Immature natural killer cell (primary cell): ENCODE measurements at regions not wholly inside any gene's neighbourhood (a gene's known extent, or its start where the extent isn't known, plus 50 kb on each side); places are given as distances from the start of the nearest gene placed in this dataset.
"Not testable (repeated sequence)": the region's sequence is repeated elsewhere in the genome, so short reads cannot be mapped to it uniquely, and the experiment has no call there.

ENCODE experiments used
- DNase-seq, 3 donors: peaks; one replicate each; pipeline ENCODE4 v3.0.0; 2022; ENCODE audit warnings: mixed read lengths in 1 of 3
- H3K27ac Mint-ChIP-seq, 6 donors: one replicate each; pipeline ENCODE4 v1.8.0; 2020; ENCODE audit warnings: mixed read lengths in 6 of 6, mild to moderate bottlenecking in 5 of 6, inconsistent platforms in 4 of 6, moderate library complexity in 3 of 6
- H3K27me3 Mint-ChIP-seq, 3 donors: one replicate each; pipeline ENCODE4 v1.8.0; 2020 to 2021; ENCODE audit warnings: low read depth in 3 of 3, mild to moderate bottlenecking in 3 of 3, mixed read lengths in 3 of 3, moderate library complexity in 3 of 3, inconsistent platforms in 1 of 3
- H3K36me3 Mint-ChIP-seq, 3 donors: one replicate each; pipeline ENCODE4 v1.8.0; 2020; ENCODE audit warnings: mixed read lengths in 3 of 3, inconsistent platforms in 2 of 3, mild to moderate bottlenecking in 2 of 3
- H3K4me1 Mint-ChIP-seq, 2 donors: one replicate each; pipeline ENCODE4 v1.8.0; 2020; ENCODE audit warnings: inconsistent platforms in 2 of 2, mild to moderate bottlenecking in 2 of 2, mixed read lengths in 2 of 2, moderate library complexity in 1 of 2
- H3K4me3 Mint-ChIP-seq, 5 donors: one replicate each; pipeline ENCODE4 v1.8.0; 2020; ENCODE audit warnings: mild to moderate bottlenecking in 5 of 5, mixed read lengths in 5 of 5, inconsistent platforms in 3 of 5, moderate library complexity in 3 of 5
- H3K9me3 Mint-ChIP-seq, 6 donors: one replicate each; pipeline ENCODE4 v1.8.0; 2020; ENCODE audit warnings: mild to moderate bottlenecking in 6 of 6, mixed read lengths in 6 of 6, inconsistent platforms in 4 of 6, moderate library complexity in 3 of 6

- Mint-ChIP-seq H3K27me3 (peaks cover 0 to 4% (median 2%) of the 10 kb centered on the region in 3 donors), H3K4me1 (no peaks in the 10 kb centered on the region), H3K36me3 (no peaks in the 10 kb centered on the region), H3K27ac (no peak overlapping the region), H3K4me3 (no peak overlapping the region), H3K9me3 (peaks cover 4 to 41% (median 10%) of the 10 kb centered on the region in 6 donors)
- DNase-seq, result no peak
Observed at GRCh38 chr7:91397096-91397495, 132.9 kb downstream of the FZD1 start.

GRCh38 chr7:91397612-91398011, 133.4 kb downstream of the FZD1 start:
- H3K27ac Mint-ChIP-seq, result no peak overlapping the region

GRCh38 chr7:91398341-91398740, 134.1 kb downstream of the FZD1 start:
- no peak for DNase-seq
- no peak overlapping the region for H3K27ac Mint-ChIP-seq
- H3K4me3 Mint-ChIP-seq, result no peak overlapping the region
- peaks cover 4 to 45% (median 12%) of the 10 kb centered on the region in 6 donors for H3K9me3 Mint-ChIP-seq
- no peaks in the 10 kb centered on the region for H3K36me3 Mint-ChIP-seq
- no peaks in the 10 kb centered on the region for H3K4me1 Mint-ChIP-seq
- peaks cover 0 to 4% (median 2%) of the 10 kb centered on the region in 3 donors for H3K27me3 Mint-ChIP-seq

More at GRCh38 chr7:91397612-91398011, 133.4 kb downstream of the FZD1 start:
- peaks cover 0 to 4% (median 2%) of the 10 kb centered on the region in 3 donors for H3K27me3 Mint-ChIP-seq
- DNase-seq, result no peak
- H3K9me3 Mint-ChIP-seq, result peaks cover 4 to 41% (median 11%) of the 10 kb centered on the region in 6 donors
- H3K36me3 Mint-ChIP-seq, result no peaks in the 10 kb centered on the region
- H3K4me1 Mint-ChIP-seq, result no peaks in the 10 kb centered on the region
- no peak overlapping the region for H3K4me3 Mint-ChIP-seq

GRCh38 chr7:91405092-91405788, 141.0 kb downstream of the FZD1 start:
- DNase-seq, result no peak
- no peak overlapping the region for H3K27ac Mint-ChIP-seq
- peaks cover 5 to 35% (median 8%) of the 10 kb centered on the region in 6 donors for H3K9me3 Mint-ChIP-seq
- peaks cover 0 to 4% (median 2%) of the 10 kb centered on the region in 3 donors for H3K27me3 Mint-ChIP-seq
- no peaks in the 10 kb centered on the region for H3K4me1 Mint-ChIP-seq
- no peaks in the 10 kb centered on the region for H3K36me3 Mint-ChIP-seq
- H3K4me3 Mint-ChIP-seq, result no peak overlapping the region

GRCh38 chr7:91405873-91406272, 141.6 kb downstream of the FZD1 start:
- not testable (repeated sequence) for H3K27me3 Mint-ChIP-seq, H3K27ac Mint-ChIP-seq, H3K36me3 Mint-ChIP-seq, H3K4me3 Mint-ChIP-seq, H3K4me1 Mint-ChIP-seq, DNase-seq
- peaks cover 5 to 29% (median 8%) of the 10 kb centered on the region in 6 donors for H3K9me3 Mint-ChIP-seq

- Mint-ChIP-seq H3K27me3 (no peaks in the 10 kb centered on the region), H3K27ac (no peak overlapping the region), H3K4me1 (no peaks in the 10 kb centered on the region), H3K9me3 (peaks cover 5 to 19% (median 8%) of the 10 kb centered on the region in 6 donors), H3K36me3 (no peaks in the 10 kb centered on the region), H3K4me3 (no peak overlapping the region)
- no peak for DNase-seq
Observed at GRCh38 chr7:91407942-91408341, 143.7 kb downstream of the FZD1 start.

GRCh38 chr7:91408388-91409154, 144.3 kb downstream of the FZD1 start:
- Mint-ChIP-seq H3K9me3 (peaks cover 2 to 13% (median 7%) of the 10 kb centered on the region in 6 donors), H3K4me1 (no peaks in the 10 kb centered on the region), H3K4me3 (no peak overlapping the region), H3K27me3 (no peaks in the 10 kb centered on the region), H3K27ac (no peak overlapping the region), H3K36me3 (no peaks in the 10 kb centered on the region)
- no peak for DNase-seq

GRCh38 chr7:91411060-91411459, 146.8 kb downstream of the FZD1 start:
- Mint-ChIP-seq H3K36me3 (no peaks in the 10 kb centered on the region), H3K27ac (no peak overlapping the region), H3K4me1 (no peaks in the 10 kb centered on the region), H3K27me3 (peaks cover 0 to 4% (median 0%) of the 10 kb centered on the region in 3 donors), H3K4me3 (no peak overlapping the region), H3K9me3 (peaks cover 0 to 8% (median 6%) of the 10 kb centered on the region in 6 donors)
- no peak for DNase-seq

GRCh38 chr7:91412298-91412697, 148.1 kb downstream of the FZD1 start:
- no peak for DNase-seq
- no peaks in the 10 kb centered on the region for H3K36me3 Mint-ChIP-seq
- no peak overlapping the region for H3K4me3 Mint-ChIP-seq
- peaks cover 0 to 4% (median 0%) of the 10 kb centered on the region in 3 donors for H3K27me3 Mint-ChIP-seq
- H3K4me1 Mint-ChIP-seq, result no peaks in the 10 kb centered on the region
- H3K9me3 Mint-ChIP-seq, result peaks cover 0 to 10% (median 4%) of the 10 kb centered on the region in 6 donors
- no peak overlapping the region for H3K27ac Mint-ChIP-seq

GRCh38 chr7:91414734-91415133, 150.5 kb downstream of the FZD1 start:
- H3K4me3 Mint-ChIP-seq, result no peak overlapping the region
- H3K27ac Mint-ChIP-seq, result no peak overlapping the region
- H3K4me1 Mint-ChIP-seq, result no peaks in the 10 kb centered on the region
- H3K9me3 Mint-ChIP-seq, result peaks cover 0 to 12% (median 7%) of the 10 kb centered on the region in 6 donors
- no peak for DNase-seq
- peaks cover 0 to 4% (median 0%) of the 10 kb centered on the region in 3 donors for H3K27me3 Mint-ChIP-seq
- no peaks in the 10 kb centered on the region for H3K36me3 Mint-ChIP-seq

- Mint-ChIP-seq H3K27me3 (peaks cover 0 to 4% (median 0%) of the 10 kb centered on the region in 3 donors), H3K4me3 (no peak overlapping the region), H3K27ac (no peak overlapping the region), H3K9me3 (peaks cover 0 to 11% (median 6%) of the 10 kb centered on the region in 6 donors), H3K4me1 (no peaks in the 10 kb centered on the region), H3K36me3 (no peaks in the 10 kb centered on the region)
- DNase-seq, result no peak
Observed at GRCh38 chr7:91416155-91416865, 152.1 kb downstream of the FZD1 start.

- Mint-ChIP-seq H3K36me3 (no peaks in the 10 kb centered on the region), H3K27me3 (no peaks in the 10 kb centered on the region), H3K4me3 (no peak overlapping the region), H3K27ac (no peak overlapping the region), H3K9me3 (peaks cover 1 to 16% (median 8%) of the 10 kb centered on the region in 6 donors), H3K4me1 (no peaks in the 10 kb centered on the region)
- no peak for DNase-seq
Observed at GRCh38 chr7:91420606-91421005, 156.4 kb downstream of the FZD1 start.

GRCh38 chr7:91421018-91421417, 156.8 kb downstream of the FZD1 start:
- peaks cover 1 to 16% (median 9%) of the 10 kb centered on the region in 6 donors for H3K9me3 Mint-ChIP-seq
- H3K36me3 Mint-ChIP-seq, result no peaks in the 10 kb centered on the region
- H3K4me1 Mint-ChIP-seq, result no peaks in the 10 kb centered on the region
- H3K27ac Mint-ChIP-seq, result no peak overlapping the region
- DNase-seq, result no peak
- H3K4me3 Mint-ChIP-seq, result no peak overlapping the region
- H3K27me3 Mint-ChIP-seq, result no peaks in the 10 kb centered on the region

GRCh38 chr7:91424371-91424770, 160.1 kb downstream of the FZD1 start:
- Mint-ChIP-seq H3K4me1 (no peaks in the 10 kb centered on the region), H3K9me3 (peaks cover 0 to 16% (median 8%) of the 10 kb centered on the region in 6 donors), H3K27ac (no peak overlapping the region), H3K36me3 (no peaks in the 10 kb centered on the region), H3K27me3 (no peaks in the 10 kb centered on the region), H3K4me3 (no peak overlapping the region)
- no peak for DNase-seq
